ENCODE measurements at regions not wholly inside any gene's neighbourhood (a gene's known extent, or its start where the extent isn't known, plus 50 kb on each side); places are given as distances from the start of the nearest gene placed in this dataset.

DNA sequence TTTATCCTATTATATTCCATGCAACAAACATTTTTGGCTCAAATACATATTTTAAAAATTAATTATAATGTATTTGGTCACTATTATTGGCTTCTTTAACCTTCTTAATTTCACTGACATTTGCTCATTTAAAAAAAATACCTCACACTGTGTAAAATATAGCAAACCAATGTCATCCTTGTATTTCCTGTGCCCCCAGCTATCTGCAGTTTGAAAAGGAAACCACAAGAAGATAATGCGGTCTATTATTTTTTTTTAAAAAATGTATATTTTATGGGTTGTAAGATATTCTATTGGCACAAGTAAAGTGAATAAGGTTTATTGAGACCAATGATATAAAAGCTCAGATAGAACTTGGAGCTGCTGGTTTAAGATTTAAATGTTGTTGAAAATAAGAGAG is 904.2 kb downstream of the SI start:
- no peak for TF ChIP-seq JUN (IDR thresholded peaks at IDR 0.05)
- TF ChIP-seq, protein P1, sequence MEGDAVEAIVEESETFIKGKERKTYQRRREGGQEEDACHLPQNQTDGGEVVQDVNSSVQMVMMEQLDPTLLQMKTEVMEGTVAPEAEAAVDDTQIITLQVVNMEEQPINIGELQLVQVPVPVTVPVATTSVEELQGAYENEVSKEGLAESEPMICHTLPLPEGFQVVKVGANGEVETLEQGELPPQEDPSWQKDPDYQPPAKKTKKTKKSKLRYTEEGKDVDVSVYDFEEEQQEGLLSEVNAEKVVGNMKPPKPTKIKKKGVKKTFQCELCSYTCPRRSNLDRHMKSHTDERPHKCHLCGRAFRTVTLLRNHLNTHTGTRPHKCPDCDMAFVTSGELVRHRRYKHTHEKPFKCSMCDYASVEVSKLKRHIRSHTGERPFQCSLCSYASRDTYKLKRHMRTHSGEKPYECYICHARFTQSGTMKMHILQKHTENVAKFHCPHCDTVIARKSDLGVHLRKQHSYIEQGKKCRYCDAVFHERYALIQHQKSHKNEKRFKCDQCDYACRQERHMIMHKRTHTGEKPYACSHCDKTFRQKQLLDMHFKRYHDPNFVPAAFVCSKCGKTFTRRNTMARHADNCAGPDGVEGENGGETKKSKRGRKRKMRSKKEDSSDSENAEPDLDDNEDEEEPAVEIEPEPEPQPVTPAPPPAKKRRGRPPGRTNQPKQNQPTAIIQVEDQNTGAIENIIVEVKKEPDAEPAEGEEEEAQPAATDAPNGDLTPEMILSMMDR (IDR thresholded peaks at IDR 0.05): no peak
- TF ChIP-seq POLR2A (IDR thresholded peaks at IDR 0.05; ENCODE audit: low read length): no peak
- no peak for TF ChIP-seq JUNB (IDR thresholded peaks at IDR 0.05)
- TF ChIP-seq, protein P2, sequence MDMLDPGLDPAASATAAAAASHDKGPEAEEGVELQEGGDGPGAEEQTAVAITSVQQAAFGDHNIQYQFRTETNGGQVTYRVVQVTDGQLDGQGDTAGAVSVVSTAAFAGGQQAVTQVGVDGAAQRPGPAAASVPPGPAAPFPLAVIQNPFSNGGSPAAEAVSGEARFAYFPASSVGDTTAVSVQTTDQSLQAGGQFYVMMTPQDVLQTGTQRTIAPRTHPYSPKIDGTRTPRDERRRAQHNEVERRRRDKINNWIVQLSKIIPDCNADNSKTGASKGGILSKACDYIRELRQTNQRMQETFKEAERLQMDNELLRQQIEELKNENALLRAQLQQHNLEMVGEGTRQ (IDR thresholded peaks at IDR 0.05): no peak
- TF ChIP-seq CEBPB (IDR thresholded peaks at IDR 0.05): no peak
- no peak for TF ChIP-seq EHF (CRISPR knock-in tag; IDR thresholded peaks at IDR 0.05)
- TF ChIP-seq MAFK (IDR thresholded peaks at IDR 0.05; ENCODE audit: partially characterized antibody): no peak
- TF ChIP-seq RAD21 (conservative IDR thresholded peaks at IDR 0.05 in 1 of 2, IDR thresholded peaks at IDR 0.05 in 1 of 2): no peak
- no peak for TF ChIP-seq KDM1A (IDR thresholded peaks at IDR 0.05; ENCODE audit: low read depth)

All from A549 (cell line).